Sigmoid colon (tissue), 4 donors: ENCODE measurements at regions not wholly inside any gene's neighbourhood (a gene's known extent, or its start where the extent isn't known, plus 50 kb on each side); places are given as distances from the start of the nearest gene placed in this dataset.

ENCODE experiments used
- EP300 ChIP-seq, 4 donors: sonication (generic); formaldehyde crosslinking; IDR thresholded peaks; one replicate each; pipeline ENCODE4 v1.6.1; 2017; ENCODE audit warnings: antibody characterized with exemption in 4 of 4
- POLR2A ChIP-seq, 2 donors: fragments of 450-650 bp; IDR thresholded peaks; one replicate each; pipeline ENCODE4 v1.6.1; 2016; ENCODE audit warnings: antibody characterized with exemption in 2 of 2, mild to moderate bottlenecking in 2 of 2, moderate library complexity in 2 of 2
- POLR2AphosphoS5 ChIP-seq, 4 donors: sonication (generic); formaldehyde crosslinking; IDR thresholded peaks; one replicate each; pipeline ENCODE4 v1.6.1; 2017; ENCODE audit warnings: antibody characterized with exemption in 4 of 4
- TF ChIP-seq, protein P1 (sequence below), 4 experiments: fragments of 450-650 bp in 3 of 4; fragments of 200-600 bp in 1 of 4; IDR thresholded peaks; one replicate each; pipeline ENCODE4 v1.5.1; 2016 to 2019; ENCODE audit warnings: antibody characterized with exemption in 4 of 4, mild to moderate bottlenecking in 3 of 4, moderate library complexity in 2 of 4

DNA sequence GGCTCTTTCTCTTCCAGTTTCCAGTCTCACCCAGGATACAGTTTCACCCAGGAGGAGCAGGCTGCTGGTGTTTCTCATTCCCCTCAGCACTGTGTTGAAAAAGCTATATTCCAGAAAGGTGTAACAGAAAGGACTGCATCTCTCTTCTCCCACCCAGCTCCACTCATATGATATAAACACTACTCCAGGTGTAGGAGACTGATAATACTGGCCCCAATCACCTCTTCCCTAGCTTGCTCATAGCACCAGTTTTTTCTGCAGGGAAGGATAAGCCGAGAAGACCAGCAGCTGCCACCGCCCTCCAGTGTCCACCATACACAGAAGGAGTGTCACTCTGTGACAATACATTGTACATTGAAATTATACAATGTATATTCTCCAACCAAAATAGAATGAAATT is 105.5 kb upstream of the STK26 start:
- TF ChIP-seq, protein P1, sequence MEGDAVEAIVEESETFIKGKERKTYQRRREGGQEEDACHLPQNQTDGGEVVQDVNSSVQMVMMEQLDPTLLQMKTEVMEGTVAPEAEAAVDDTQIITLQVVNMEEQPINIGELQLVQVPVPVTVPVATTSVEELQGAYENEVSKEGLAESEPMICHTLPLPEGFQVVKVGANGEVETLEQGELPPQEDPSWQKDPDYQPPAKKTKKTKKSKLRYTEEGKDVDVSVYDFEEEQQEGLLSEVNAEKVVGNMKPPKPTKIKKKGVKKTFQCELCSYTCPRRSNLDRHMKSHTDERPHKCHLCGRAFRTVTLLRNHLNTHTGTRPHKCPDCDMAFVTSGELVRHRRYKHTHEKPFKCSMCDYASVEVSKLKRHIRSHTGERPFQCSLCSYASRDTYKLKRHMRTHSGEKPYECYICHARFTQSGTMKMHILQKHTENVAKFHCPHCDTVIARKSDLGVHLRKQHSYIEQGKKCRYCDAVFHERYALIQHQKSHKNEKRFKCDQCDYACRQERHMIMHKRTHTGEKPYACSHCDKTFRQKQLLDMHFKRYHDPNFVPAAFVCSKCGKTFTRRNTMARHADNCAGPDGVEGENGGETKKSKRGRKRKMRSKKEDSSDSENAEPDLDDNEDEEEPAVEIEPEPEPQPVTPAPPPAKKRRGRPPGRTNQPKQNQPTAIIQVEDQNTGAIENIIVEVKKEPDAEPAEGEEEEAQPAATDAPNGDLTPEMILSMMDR (IDR thresholded peaks at IDR 0.05): no peak
- TF ChIP-seq POLR2A (IDR thresholded peaks at IDR 0.05): no peak
- TF ChIP-seq EP300 (IDR thresholded peaks at IDR 0.05): no peak
- TF ChIP-seq POLR2AphosphoS5 (IDR thresholded peaks at IDR 0.05): no peak
